ENCODE measurements at regions not wholly inside any gene's neighbourhood (a gene's known extent, or its start where the extent isn't known, plus 50 kb on each side); places are given as distances from the start of the nearest gene placed in this dataset.

GRCh38 chr2:111665551-111666116 is 218.4 kb downstream of the ANAPC1 start:
- TF ChIP-seq, protein P1, sequence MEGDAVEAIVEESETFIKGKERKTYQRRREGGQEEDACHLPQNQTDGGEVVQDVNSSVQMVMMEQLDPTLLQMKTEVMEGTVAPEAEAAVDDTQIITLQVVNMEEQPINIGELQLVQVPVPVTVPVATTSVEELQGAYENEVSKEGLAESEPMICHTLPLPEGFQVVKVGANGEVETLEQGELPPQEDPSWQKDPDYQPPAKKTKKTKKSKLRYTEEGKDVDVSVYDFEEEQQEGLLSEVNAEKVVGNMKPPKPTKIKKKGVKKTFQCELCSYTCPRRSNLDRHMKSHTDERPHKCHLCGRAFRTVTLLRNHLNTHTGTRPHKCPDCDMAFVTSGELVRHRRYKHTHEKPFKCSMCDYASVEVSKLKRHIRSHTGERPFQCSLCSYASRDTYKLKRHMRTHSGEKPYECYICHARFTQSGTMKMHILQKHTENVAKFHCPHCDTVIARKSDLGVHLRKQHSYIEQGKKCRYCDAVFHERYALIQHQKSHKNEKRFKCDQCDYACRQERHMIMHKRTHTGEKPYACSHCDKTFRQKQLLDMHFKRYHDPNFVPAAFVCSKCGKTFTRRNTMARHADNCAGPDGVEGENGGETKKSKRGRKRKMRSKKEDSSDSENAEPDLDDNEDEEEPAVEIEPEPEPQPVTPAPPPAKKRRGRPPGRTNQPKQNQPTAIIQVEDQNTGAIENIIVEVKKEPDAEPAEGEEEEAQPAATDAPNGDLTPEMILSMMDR (conservative IDR thresholded peaks at IDR 0.05; ENCODE audit: low read length) = no peak
- TF ChIP-seq EZH2phosphoT487 (IDR thresholded peaks at IDR 0.05; ENCODE audit: borderline replicate concordance) = no peak
